A673 (cell line): ENCODE measurements at regions not wholly inside any gene's neighbourhood (a gene's known extent, or its start where the extent isn't known, plus 50 kb on each side); places are given as distances from the start of the nearest gene placed in this dataset.

Source experiments
- BruUV-seq: library from RNA; stranded (reverse); fragments of 400-500 nt; replicated peaks from 2 replicates; lab custom pipeline; 2021; lab: Mats Ljungman, UMichigan
- CTCF ChIA-PET: fragments of 300-600 bp; sonication (Branson Sonifier 250); formaldehyde crosslinking; loops from one replicate; lab custom pipeline; 2022; ENCODE audit warnings: antibody characterized with exemption; lab: Charles Lee
- POLR2A ChIA-PET: fragments of 300-600 bp; sonication (Branson Sonifier 250); formaldehyde crosslinking; loops from one replicate; lab custom pipeline; 2022; ENCODE audit warnings: antibody characterized with exemption; ENCODE audit not compliant: low non-redundant PET; lab: Charles Lee
- DNase-seq: peaks from one replicate; pipeline ENCODE4 v3.0.0-alpha.2; 2015; ENCODE audit warnings: low spot score
- H3K27ac ChIP-seq: fragments of 200-600 bp; sonication (generic); 2 replicates; pipeline ENCODE4 v1.5.1; 2016; ENCODE audit warnings: mixed run types, low read depth, mild to moderate bottlenecking, mixed read lengths, antibody characterized with exemption, low read length; ENCODE audit not compliant: poor library complexity, severe bottlenecking
- H3K27me3 ChIP-seq: fragments of 200-600 bp; sonication (generic); replicated peaks from 2 replicates; pipeline ENCODE4 v1.6.1; 2017; ENCODE audit warnings: mixed run types, low read depth, mild to moderate bottlenecking, mixed read lengths, antibody characterized with exemption, low read length; ENCODE audit not compliant: insufficient read depth, poor library complexity
- H3K36me3 ChIP-seq: fragments of 200-600 bp; sonication (generic); 2 replicates; pipeline ENCODE4 v1.6.1; 2016; ENCODE audit warnings: mixed run types, mild to moderate bottlenecking, mixed read lengths, antibody characterized with exemption, low read length; ENCODE audit not compliant: insufficient read depth, poor library complexity, severe bottlenecking
- H3K4me1 ChIP-seq: fragments of 200-600 bp; sonication (generic); 2 replicates; pipeline ENCODE4 v1.6.1; 2017; ENCODE audit warnings: mixed run types, mild to moderate bottlenecking, mixed read lengths, antibody characterized with exemption, low read length; ENCODE audit not compliant: insufficient read depth, poor library complexity, severe bottlenecking
- H3K4me3 ChIP-seq: fragments of 200-600 bp; sonication (generic); 2 replicates; pipeline ENCODE4 v1.5.1; 2016; ENCODE audit warnings: low read depth, mixed run types, mild to moderate bottlenecking, mixed read lengths, low read length; ENCODE audit not compliant: poor library complexity, severe bottlenecking
- H3K9me3 ChIP-seq: fragments of 200-600 bp; sonication (generic); 2 replicates; pipeline ENCODE4 v1.6.1; 2016; ENCODE audit warnings: mixed run types, low read depth, mild to moderate bottlenecking, mixed read lengths, antibody characterized with exemption, low read length; ENCODE audit not compliant: poor library complexity, severe bottlenecking
- CTCF ChIP-seq: fragments of 300-800, 200-600 bp; sonication (generic); conservative IDR thresholded peaks from 2 replicates; pipeline ENCODE4 v1.5.1; 2017; ENCODE audit warnings: low read depth, mild to moderate bottlenecking, antibody characterized with exemption, low read length, moderate library complexity, mixed read lengths
- EZH2 ChIP-seq: fragments of 200-600 bp; sonication (generic); IDR thresholded peaks from 2 replicates; pipeline ENCODE4 v1.6.1; 2017; ENCODE audit warnings: borderline replicate concordance, low read depth, mild to moderate bottlenecking, mixed read lengths, antibody characterized with exemption, low read length; ENCODE audit not compliant: poor library complexity, severe bottlenecking
- intact Hi-C: fragments of 100-400 bp; cut with micrococcal nuclease; formaldehyde crosslinking; loops from one replicate; pipeline ENCODE4 v1.10.0; 2022; ENCODE audit not compliant: unreplicated experiment

- POLR2A ChIA-PET = no interaction called here
These were observed 107.6 kb downstream of the C12orf50 start for GRCh38 chr12:87921621-87922020.

DNA sequence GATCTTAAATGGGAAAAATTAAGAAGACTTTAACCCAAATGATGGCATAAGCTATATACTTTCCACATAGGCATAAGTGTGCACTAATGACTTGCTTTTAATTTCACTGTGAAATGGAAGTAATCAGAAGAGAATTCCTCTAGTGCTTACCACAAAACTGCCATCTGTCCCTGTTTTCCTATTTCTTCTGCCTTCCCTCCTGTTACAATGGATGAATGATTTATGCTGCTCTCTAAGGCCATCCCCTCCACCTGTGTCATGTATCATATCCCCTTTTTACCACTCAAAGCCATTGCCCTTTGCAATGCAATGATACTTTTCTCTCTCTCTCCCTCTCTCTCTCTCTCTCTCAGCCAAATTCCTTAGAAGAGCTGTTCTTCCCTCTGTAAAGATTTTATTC lies 109.1 kb downstream of the C12orf50 start:
- H3K36me3 ChIP-seq = no peaks in the 10 kb centered on the region
- intact Hi-C loops = no loop called here
- H3K27me3 ChIP-seq = no peaks in the 10 kb centered on the region
- TF ChIP-seq CTCF = no peak
- no peak for TF ChIP-seq EZH2
- no TSS peak for BruUV-seq
- H3K4me3 ChIP-seq = no peak overlapping the region
- no peaks in the 10 kb centered on the region for H3K9me3 ChIP-seq
- H3K4me1 ChIP-seq = no peaks in the 10 kb centered on the region
- H3K27ac ChIP-seq = no peak overlapping the region
- ChIA-PET CTCF (no interaction called here), POLR2A (interaction anchor here (0.7 kb wide), 1 partner anchor 47 kb away, joined by 3 read pairs; no protein-coding TSS in a partner anchor)
- no peak for DNase-seq

More at GRCh38 chr12:87921621-87922020, 107.6 kb downstream of the C12orf50 start:
- CTCF ChIA-PET = no interaction called here
- H3K27ac ChIP-seq = no peak overlapping the region
- H3K4me1 ChIP-seq = no peaks in the 10 kb centered on the region
- no TSS peak for BruUV-seq
- no peaks in the 10 kb centered on the region for H3K27me3 ChIP-seq
- H3K36me3 ChIP-seq = no peaks in the 10 kb centered on the region
- DNase-seq = no peak
- H3K9me3 ChIP-seq = no peaks in the 10 kb centered on the region
- intact Hi-C loops = no loop called here
- TF ChIP-seq EZH2 (no peak), CTCF (no peak)
- no peak overlapping the region for H3K4me3 ChIP-seq

GRCh38 chr12:87901457-87901856 lies 127.7 kb downstream of the C12orf50 start:
- Histone ChIP-seq H3K27me3 (no peaks in the 10 kb centered on the region), H3K9me3 (no peaks in the 10 kb centered on the region), H3K4me3 (no peak overlapping the region), H3K27ac (no peak overlapping the region), H3K36me3 (no peaks in the 10 kb centered on the region), H3K4me1 (no peaks in the 10 kb centered on the region)
- intact Hi-C loops = no loop called here
- ChIA-PET CTCF (no interaction called here), POLR2A (no interaction called here)
- no TSS peak for BruUV-seq
- DNase-seq = no peak
- TF ChIP-seq CTCF (no peak), EZH2 (no peak)
